CD4-positive, alpha-beta T cell (primary cell): ENCODE measurements at regions not wholly inside any gene's neighbourhood (a gene's known extent, or its start where the extent isn't known, plus 50 kb on each side); places are given as distances from the start of the nearest gene placed in this dataset.

Experiments used
- ATAC-seq: fragments of 200-7000 bp; cut with Tn5 transposase; one replicate; pipeline ENCODE4 v1.10.0; 2022; ENCODE audit warnings: mild to moderate bottlenecking; ENCODE audit not compliant: poor library complexity
- CTCF ChIA-PET: fragments of 350-600 bp; sonication (Branson Sonifier 250); formaldehyde crosslinking; loops from one replicate; lab custom pipeline; 2021; ENCODE audit warnings: antibody characterized with exemption, inconsistent platforms; lab: Charles Lee
- POLR2A ChIA-PET: fragments of 350-600 bp; sonication (Branson Sonifier 250); formaldehyde crosslinking; loops from one replicate; lab custom pipeline; 2021; ENCODE audit warnings: antibody characterized with exemption, inconsistent platforms; lab: Charles Lee
- DNase-seq, 14 experiments: peaks; one replicate each; pipeline ENCODE4 v3.0.0-alpha.2; 2013 to 2020; ENCODE audit warnings: mixed read lengths in 2 of 14
- H3K27ac ChIP-seq, 2 donors: one replicate each; pipeline versions ENCODE4 v1.5.1 to v1.7.0; 2013; ENCODE audit warnings: low read length in 2 of 2, low read depth in 1 of 2, mild to moderate bottlenecking in 1 of 2
- H3K27me3 ChIP-seq, 2 experiments: 1 replicate in 1 of 2; 2 replicates in 1 of 2; pipeline versions ENCODE4 v1.6.1 to v1.7.0; 2013; ENCODE audit warnings: low read length in 2 of 2, control low read depth in 1 of 2, mild to moderate bottlenecking in 1 of 2, moderate library complexity in 1 of 2; ENCODE audit not compliant: insufficient read depth in 2 of 2, control insufficient read depth in 1 of 2
- H3K36me3 ChIP-seq: one replicate; pipeline ENCODE4 v1.6.1; 2013; ENCODE audit warnings: low read length, control low read depth; ENCODE audit not compliant: insufficient read depth
- H3K4me1 ChIP-seq: one replicate; pipeline ENCODE4 v1.6.1; 2013; ENCODE audit warnings: low read length, control low read depth; ENCODE audit not compliant: insufficient read depth
- H3K4me3 ChIP-seq: one replicate; pipeline ENCODE4 v1.5.1; 2013; ENCODE audit warnings: mild to moderate bottlenecking, low read length, moderate library complexity
- H3K9me3 ChIP-seq, 2 experiments: 1 replicate in 1 of 2; 2 replicates in 1 of 2; pipeline versions ENCODE4 v1.6.1 to v1.7.0; 2013; ENCODE audit warnings: low read length in 2 of 2, mild to moderate bottlenecking in 2 of 2, control low read depth in 1 of 2, moderate library complexity in 1 of 2; ENCODE audit not compliant: control insufficient read depth in 1 of 2, insufficient read depth in 1 of 2
- H3K27ac Mint-ChIP-seq: one replicate; pipeline ENCODE4 v1.8.0; 2020; ENCODE audit warnings: mixed read lengths
- H3K27me3 Mint-ChIP-seq: one replicate; pipeline ENCODE4 v1.8.0; 2021; ENCODE audit warnings: mixed read lengths
- H3K36me3 Mint-ChIP-seq: one replicate; pipeline ENCODE4 v1.8.0; 2021; ENCODE audit warnings: low read depth, mixed read lengths
- H3K4me1 Mint-ChIP-seq: one replicate; pipeline ENCODE4 v1.8.0; 2021; ENCODE audit warnings: low read depth, mixed read lengths
- H3K4me3 Mint-ChIP-seq: one replicate; pipeline ENCODE4 v1.8.0; 2020; ENCODE audit warnings: mild to moderate bottlenecking, mixed read lengths
- H3K9me3 Mint-ChIP-seq: one replicate; pipeline ENCODE4 v1.8.0; 2020; ENCODE audit warnings: mixed read lengths
- CTCF ChIP-seq: fragments of 200-600 bp; IDR thresholded peaks from one replicate; pipeline ENCODE4 v1.8.0; 2022; ENCODE audit warnings: antibody characterized with exemption, mild to moderate bottlenecking
- intact Hi-C, 2 experiments: fragments of 100-400 bp; cut with DNase I in 1 of 2; cut with micrococcal nuclease in 1 of 2; formaldehyde crosslinking; loops; one replicate each; pipeline versions ENCODE4 v1.15.1 to v1.9.0; 2023 to 2025; cut with DNase I, micrococcal nuclease

- no peak overlapping the region for H3K4me3 ChIP-seq
- peaks cover 0 to 13% of the 10 kb centered on the region in 2 experiments for H3K9me3 ChIP-seq
- H3K4me3 Mint-ChIP-seq, result no peak overlapping the region
- no peaks in the 10 kb centered on the region for H3K4me1 ChIP-seq
- H3K27me3 ChIP-seq, result no peaks in the 10 kb centered on the region
- H3K27ac Mint-ChIP-seq, result no peak overlapping the region
- H3K36me3 Mint-ChIP-seq, result no peaks in the 10 kb centered on the region
- H3K4me1 Mint-ChIP-seq, result no peaks in the 10 kb centered on the region
- CTCF ChIA-PET, result no interaction called here
- H3K36me3 ChIP-seq, result no peaks in the 10 kb centered on the region
- POLR2A ChIA-PET, result no interaction called here
- intact Hi-C loops, result no loop called here
- no peak overlapping the region for H3K27ac ChIP-seq
- DNase-seq, result no peak
- TF ChIP-seq CTCF, result no peak
- peaks cover 5% of the 10 kb centered on the region for H3K27me3 Mint-ChIP-seq
- ATAC-seq, result no peak
- no peaks in the 10 kb centered on the region for H3K9me3 Mint-ChIP-seq
Observed at GRCh38 chr5:174167080-174167910, 121.8 kb downstream of the NSG2 start.

- Mint-ChIP-seq H3K36me3 (no peaks in the 10 kb centered on the region), H3K4me3 (no peak overlapping the region), H3K27ac (no peak overlapping the region), H3K9me3 (no peaks in the 10 kb centered on the region), H3K4me1 (no peaks in the 10 kb centered on the region), H3K27me3 (peaks cover 17% of the 10 kb centered on the region)
- no peak for TF ChIP-seq CTCF
- ATAC-seq, result no peak
- no peak overlapping the region for H3K27ac ChIP-seq
- no peaks in the 10 kb centered on the region for H3K4me1 ChIP-seq
- H3K4me3 ChIP-seq, result no peak overlapping the region
- POLR2A ChIA-PET, result no interaction called here
- H3K27me3 ChIP-seq, result peaks cover 0 to 4% of the 10 kb centered on the region in 2 experiments
- CTCF ChIA-PET, result no interaction called here
- peaks cover 0 to 14% of the 10 kb centered on the region in 2 experiments for H3K9me3 ChIP-seq
- no peaks in the 10 kb centered on the region for H3K36me3 ChIP-seq
- intact Hi-C loops, result no loop called here
- no peak for DNase-seq
Observed at GRCh38 chr5:174172152-174172551, 126.6 kb downstream of the NSG2 start.

GRCh38 chr5:174172566-174172965 is 127.1 kb downstream of the NSG2 start:
- no peak overlapping the region for H3K27ac Mint-ChIP-seq
- Histone ChIP-seq H3K9me3 (peaks cover 0 to 10% of the 10 kb centered on the region in 2 experiments), H3K27ac (no peak overlapping the region), H3K36me3 (no peaks in the 10 kb centered on the region), H3K27me3 (peaks cover 0 to 4% of the 10 kb centered on the region in 2 experiments), H3K4me3 (no peak overlapping the region), H3K4me1 (no peaks in the 10 kb centered on the region)
- peaks cover 21% of the 10 kb centered on the region for H3K27me3 Mint-ChIP-seq
- ChIA-PET POLR2A (no interaction called here), CTCF (no interaction called here)
- DNase-seq, result no peak
- intact Hi-C loops, result no loop called here
- TF ChIP-seq CTCF, result no peak
- H3K4me1 Mint-ChIP-seq, result no peaks in the 10 kb centered on the region
- peaks cover 3% of the 10 kb centered on the region for H3K9me3 Mint-ChIP-seq
- no peaks in the 10 kb centered on the region for H3K36me3 Mint-ChIP-seq
- no peak overlapping the region for H3K4me3 Mint-ChIP-seq
- ATAC-seq, result no peak
